NCI-H1105 treated with DMSO at 0.1 percent for 48 hours (cell line): ENCODE measurements at regions not wholly inside any gene's neighbourhood (a gene's known extent, or its start where the extent isn't known, plus 50 kb on each side); places are given as distances from the start of the nearest gene placed in this dataset.
A peak's percentile ranks its signal among the peaks of the same experiment; 100 is the strongest.
"Not testable (repeated sequence)": the region's sequence is repeated elsewhere in the genome, so short reads cannot be mapped to it uniquely, and the experiment has no call there.

Source experiments
- DNase-seq: peaks from one replicate; lab custom pipeline; 2025; lab: John Stamatoyannopoulos, UW

GRCh38 chr5:13346401-13346800 is 598.1 kb downstream of the DNAH5 start:
- DNase-seq = no peak

GRCh38 chr5:13339093-13339492 is 605.4 kb downstream of the DNAH5 start:
- DNase-seq = no peak

- DNase-seq = not testable (repeated sequence)
Observed at GRCh38 chr5:13335026-13335425, 609.5 kb downstream of the DNAH5 start.

- no peak for DNase-seq
Observed at GRCh38 chr5:13331585-13331984, 612.9 kb downstream of the DNAH5 start.

GRCh38 chr5:13328316-13328715 is 616.2 kb downstream of the DNAH5 start:
- no peak for DNase-seq

GRCh38 chr5:13325765-13326164 is 618.7 kb downstream of the DNAH5 start:
- no peak for DNase-seq

- no peak for DNase-seq
Observed at GRCh38 chr5:13322769-13323168, 621.7 kb downstream of the DNAH5 start.

- no peak for DNase-seq
Observed at GRCh38 chr5:13317654-13318053, 626.8 kb downstream of the DNAH5 start.

GRCh38 chr5:13316176-13316575 is 628.3 kb downstream of the DNAH5 start:
- no peak for DNase-seq

- DNase-seq = no peak
Observed at GRCh38 chr5:13307480-13307879, 637.0 kb downstream of the DNAH5 start.

GRCh38 chr5:13303445-13303844 is 641.0 kb downstream of the DNAH5 start:
- no peak for DNase-seq

GRCh38 chr5:13278811-13279210 is 665.7 kb downstream of the DNAH5 start:
- no peak for DNase-seq

GRCh38 chr5:13278148-13278547 is 666.3 kb downstream of the DNAH5 start:
- DNase-seq = no peak

GRCh38 chr5:13276156-13276555 is 668.3 kb downstream of the DNAH5 start:
- no peak for DNase-seq

GRCh38 chr5:13263701-13264100 is 680.8 kb downstream of the DNAH5 start:
- DNase-seq = no peak

GRCh38 chr5:13253111-13253510 is 691.4 kb downstream of the DNAH5 start:
- no peak for DNase-seq

- DNase-seq = no peak
Observed at GRCh38 chr5:13252699-13253098, 691.8 kb downstream of the DNAH5 start.

- no peak for DNase-seq
Observed at GRCh38 chr5:13251623-13252376, 692.7 kb downstream of the DNAH5 start.

GRCh38 chr5:13250464-13251291 is 693.8 kb downstream of the DNAH5 start:
- DNase-seq = no peak

- DNase-seq = no peak
Observed at GRCh38 chr5:13249854-13250253, 694.6 kb downstream of the DNAH5 start.

- peak; percentile 22 for DNase-seq
Observed at GRCh38 chr5:13248253-13248652, 696.2 kb downstream of the DNAH5 start.

GRCh38 chr5:13246053-13246452 is 698.4 kb downstream of the DNAH5 start:
- DNase-seq = no peak

GRCh38 chr5:13244151-13244550 is 700.3 kb downstream of the DNAH5 start:
- no peak for DNase-seq
